Astrocyte of the spinal cord (primary cell): ENCODE measurements at regions not wholly inside any gene's neighbourhood (a gene's known extent, or its start where the extent isn't known, plus 50 kb on each side); places are given as distances from the start of the nearest gene placed in this dataset.

Source experiments
- DNase-seq: peaks from one replicate; pipeline ENCODE4 v3.0.0; 2011; ENCODE audit warnings: low read depth, low spot score
- H3K4me3 ChIP-seq: 2 replicates; pipeline ENCODE4 v1.5.1; 2011; ENCODE audit warnings: low read depth, mild to moderate bottlenecking, low read length, moderate library complexity
- in situ Hi-C: cut with HindIII; loops from 2 replicates; pipeline ENCODE4 v1.10.0; 2017; ENCODE audit warnings: low sequenced_read_pairs
- TF ChIP-seq, protein P1 (sequence below): IDR thresholded peaks from 2 replicates; pipeline ENCODE4 v1.5.1; 2012; ENCODE audit warnings: low read depth, mild to moderate bottlenecking, low read length, inconsistent platforms

DNA sequence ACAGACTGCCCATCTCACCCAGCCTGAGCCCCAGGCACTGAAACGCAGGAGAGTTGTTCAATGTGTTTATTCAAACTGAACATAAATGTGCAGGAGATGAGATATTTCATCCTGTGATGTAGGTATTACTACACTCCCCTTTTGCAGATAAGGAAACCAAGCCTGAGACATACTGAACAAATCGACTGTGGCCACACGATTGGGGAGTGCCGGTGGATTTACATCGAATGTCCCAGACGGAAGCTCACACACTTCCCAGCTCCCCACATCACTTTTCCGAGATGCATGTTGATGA, 94.8 kb upstream of the ALKAL2 start:
- no peak for DNase-seq
- in situ Hi-C loops: no loop called here
- TF ChIP-seq, protein P1, sequence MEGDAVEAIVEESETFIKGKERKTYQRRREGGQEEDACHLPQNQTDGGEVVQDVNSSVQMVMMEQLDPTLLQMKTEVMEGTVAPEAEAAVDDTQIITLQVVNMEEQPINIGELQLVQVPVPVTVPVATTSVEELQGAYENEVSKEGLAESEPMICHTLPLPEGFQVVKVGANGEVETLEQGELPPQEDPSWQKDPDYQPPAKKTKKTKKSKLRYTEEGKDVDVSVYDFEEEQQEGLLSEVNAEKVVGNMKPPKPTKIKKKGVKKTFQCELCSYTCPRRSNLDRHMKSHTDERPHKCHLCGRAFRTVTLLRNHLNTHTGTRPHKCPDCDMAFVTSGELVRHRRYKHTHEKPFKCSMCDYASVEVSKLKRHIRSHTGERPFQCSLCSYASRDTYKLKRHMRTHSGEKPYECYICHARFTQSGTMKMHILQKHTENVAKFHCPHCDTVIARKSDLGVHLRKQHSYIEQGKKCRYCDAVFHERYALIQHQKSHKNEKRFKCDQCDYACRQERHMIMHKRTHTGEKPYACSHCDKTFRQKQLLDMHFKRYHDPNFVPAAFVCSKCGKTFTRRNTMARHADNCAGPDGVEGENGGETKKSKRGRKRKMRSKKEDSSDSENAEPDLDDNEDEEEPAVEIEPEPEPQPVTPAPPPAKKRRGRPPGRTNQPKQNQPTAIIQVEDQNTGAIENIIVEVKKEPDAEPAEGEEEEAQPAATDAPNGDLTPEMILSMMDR: no peak
- H3K4me3 ChIP-seq: no peak overlapping the region

DNA sequence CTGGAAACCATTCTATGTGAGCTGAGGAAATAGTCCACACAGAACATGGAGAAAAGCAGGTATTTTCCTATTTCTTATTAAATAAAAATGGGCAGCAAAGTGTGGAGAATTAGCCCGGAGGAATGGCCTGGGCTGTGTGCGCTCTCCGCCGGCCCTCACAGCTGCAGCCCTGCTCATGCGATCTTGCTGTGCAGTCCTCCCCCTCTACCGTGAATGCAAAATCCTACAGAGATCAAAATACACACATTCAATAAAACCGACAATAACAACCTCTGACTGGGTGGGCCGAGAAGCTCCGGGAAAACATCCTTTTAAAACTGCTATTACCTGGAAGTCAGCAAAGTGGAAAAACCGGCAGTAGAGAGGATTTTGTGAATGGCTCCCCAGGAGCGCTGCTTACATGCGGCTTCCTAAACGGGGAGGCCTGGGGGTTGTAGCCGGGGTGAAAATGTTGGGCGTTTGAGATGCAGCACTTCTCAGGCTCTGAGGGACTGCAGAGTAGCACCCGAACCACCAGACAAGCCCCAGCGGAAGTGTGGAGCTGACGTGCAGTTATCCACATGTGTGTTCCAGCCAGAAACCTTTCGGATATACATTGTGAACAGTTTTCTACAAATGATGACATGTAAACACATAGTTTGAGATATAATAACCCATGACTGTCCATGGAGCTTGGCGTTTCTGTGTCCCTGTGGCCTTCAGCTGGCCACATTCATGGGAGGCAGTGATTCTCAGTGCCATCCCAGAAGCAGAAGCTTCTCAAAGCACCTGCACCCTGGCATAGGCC, 94.2 kb upstream of the ALKAL2 start:
- TF ChIP-seq, protein P1: no peak
- in situ Hi-C loops: no loop called here
- no peak for DNase-seq
- H3K4me3 ChIP-seq: no peak overlapping the region

DNA sequence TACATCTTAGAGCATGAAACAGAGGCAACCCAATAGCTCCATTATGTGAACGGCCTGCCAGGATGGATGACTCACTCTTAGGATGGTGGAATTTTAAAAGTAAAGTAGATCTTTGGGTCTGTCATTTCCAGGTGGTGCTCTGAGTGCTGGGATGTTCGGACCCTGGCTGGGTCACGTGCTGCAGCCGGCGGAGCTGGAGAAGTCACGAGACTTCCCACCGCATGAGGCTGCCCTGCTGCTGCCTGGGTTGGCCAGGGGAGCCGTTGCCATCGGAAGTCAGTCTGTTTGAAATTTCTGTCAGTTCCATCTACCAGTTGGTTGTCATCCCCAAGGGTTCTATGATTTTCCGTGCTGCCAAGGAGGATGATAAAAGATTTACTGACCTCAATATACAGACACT, 93.3 kb upstream of the ALKAL2 start:
- no peak for DNase-seq

DNA sequence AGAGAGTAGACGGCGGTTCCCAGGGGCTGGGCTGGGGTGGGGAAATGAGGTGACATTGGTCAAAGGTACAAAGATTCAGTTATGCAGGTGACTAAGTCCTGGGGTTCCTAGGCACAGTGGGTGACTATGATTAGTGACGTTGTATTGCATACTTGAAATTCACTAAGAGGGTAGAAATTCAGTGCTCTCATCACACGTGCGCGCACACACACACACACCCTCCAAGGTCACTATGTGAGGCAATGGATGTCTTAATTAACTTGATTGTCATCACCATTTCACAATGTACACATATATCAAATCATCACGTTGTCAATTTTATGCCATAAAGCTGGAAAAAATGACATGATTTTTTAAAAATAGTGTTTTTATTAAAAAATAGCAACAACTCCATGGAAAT, 92.9 kb upstream of the ALKAL2 start:
- in situ Hi-C loops: no loop called here
- no peak overlapping the region for H3K4me3 ChIP-seq
- no peak for DNase-seq
- TF ChIP-seq, protein P1: no peak

More for the DNA sequence above, 93.3 kb upstream of the ALKAL2 start:
- H3K4me3 ChIP-seq: no peak overlapping the region
- in situ Hi-C loops: no loop called here
- TF ChIP-seq, protein P1: no peak

DNA sequence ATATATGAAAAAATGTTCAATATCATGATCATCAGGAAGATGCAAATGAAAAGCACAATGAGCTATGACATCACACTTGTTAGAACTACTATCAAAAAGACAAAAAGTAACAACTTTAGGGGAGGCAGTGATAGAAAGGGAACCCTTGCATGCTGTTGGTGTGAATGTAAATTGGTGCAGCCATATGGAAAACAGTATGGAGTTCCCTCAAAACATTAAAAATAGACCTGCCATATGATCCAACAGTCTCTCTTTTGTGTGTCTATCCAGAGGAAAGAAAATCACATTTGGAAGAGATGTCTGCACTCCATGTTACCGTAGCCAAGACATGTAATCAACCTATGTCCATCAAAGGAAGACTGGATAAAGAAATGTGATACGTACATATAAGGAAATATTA, 92.3 kb upstream of the ALKAL2 start:
- TF ChIP-seq, protein P1: no peak
- H3K4me3 ChIP-seq: no peak overlapping the region
- DNase-seq: no peak
- in situ Hi-C loops: no loop called here

DNA sequence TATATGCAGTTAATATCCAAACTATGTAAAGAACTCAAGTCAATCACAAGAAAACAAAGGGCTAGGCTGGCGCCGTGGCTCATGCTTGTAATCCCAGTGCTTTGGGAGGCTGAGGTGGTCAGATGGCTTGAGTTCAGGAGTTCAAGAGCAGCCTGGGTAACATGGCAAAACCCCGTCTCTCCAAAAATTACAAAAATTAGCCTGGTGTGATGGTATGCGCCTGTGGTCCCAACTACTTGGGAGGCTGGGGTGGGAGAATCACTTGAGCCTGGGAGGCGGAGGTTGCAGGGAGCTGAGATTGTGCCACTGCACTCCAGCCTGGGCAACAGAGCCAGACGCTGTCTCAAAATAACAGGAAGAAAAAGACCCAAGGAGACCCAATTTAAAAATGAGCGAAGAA, 91.9 kb upstream of the ALKAL2 start:
- no peak for DNase-seq
- no peak overlapping the region for H3K4me3 ChIP-seq
- in situ Hi-C loops: no loop called here
- TF ChIP-seq, protein P1: no peak
